ENCODE measurements at regions not wholly inside any gene's neighbourhood (a gene's known extent, or its start where the extent isn't known, plus 50 kb on each side); places are given as distances from the start of the nearest gene placed in this dataset.

DNA sequence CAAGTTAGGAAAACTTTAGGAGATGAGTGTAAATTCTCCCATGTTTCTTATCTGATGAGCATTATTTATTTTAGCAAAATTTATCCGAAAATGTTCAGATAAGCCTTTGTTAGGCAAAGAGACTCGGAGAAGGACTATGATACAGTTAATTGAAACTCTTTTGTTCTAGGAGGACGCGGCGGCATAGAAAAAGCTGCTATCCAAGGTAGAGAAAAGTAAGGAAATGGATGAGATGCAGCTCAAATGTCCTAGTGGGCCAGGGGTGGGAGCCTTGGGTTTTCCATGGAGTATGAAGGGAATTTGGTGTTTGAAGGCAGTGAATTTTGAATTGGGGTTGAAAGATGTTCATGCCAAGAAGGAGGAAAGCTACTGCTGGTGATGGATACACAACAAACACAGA, 1504.5 kb downstream of the AACS start (continued):
- no peak for TF ChIP-seq TCF7 (CRISPR knock-in tag; IDR thresholded peaks at IDR 0.05; ENCODE audit: low read depth)
- no peak for TF ChIP-seq ZNF138 (CRISPR knock-in tag; conservative IDR thresholded peaks at IDR 0.05)

DNA sequence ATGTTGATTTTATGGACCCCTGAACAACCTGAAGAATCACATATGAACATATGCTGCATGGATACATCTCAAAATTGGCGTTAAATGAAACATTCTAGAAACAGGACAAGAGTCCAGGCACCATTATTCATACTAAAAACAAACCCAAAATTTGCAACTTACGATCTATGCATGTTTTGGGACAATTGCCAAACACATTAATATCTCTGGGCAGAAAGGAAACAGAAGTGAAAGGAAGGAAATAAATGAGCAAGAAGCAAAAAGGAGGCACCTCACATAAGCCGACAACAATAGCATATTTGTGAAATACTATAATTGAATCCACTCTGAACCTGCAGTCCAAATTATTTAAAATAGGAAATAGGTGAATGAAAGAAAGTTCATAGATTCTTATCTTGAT, 1505.3 kb downstream of the AACS start:
- Mint-ChIP-seq H3K27ac (no peak overlapping the region), H3K27me3 (ENCODE audit: low read depth) (peaks cover 9% of the 10 kb centered on the region), H3K9me3 (peaks cover 76% of the 10 kb centered on the region), H3K36me3 (peaks cover 75% of the 10 kb centered on the region), H3K4me1 (no peaks in the 10 kb centered on the region), H3K4me3 (no peak overlapping the region)
- TF ChIP-seq ZNF416 (CRISPR knock-in tag; IDR thresholded peaks at IDR 0.05): no peak
- TF ChIP-seq, protein P1, sequence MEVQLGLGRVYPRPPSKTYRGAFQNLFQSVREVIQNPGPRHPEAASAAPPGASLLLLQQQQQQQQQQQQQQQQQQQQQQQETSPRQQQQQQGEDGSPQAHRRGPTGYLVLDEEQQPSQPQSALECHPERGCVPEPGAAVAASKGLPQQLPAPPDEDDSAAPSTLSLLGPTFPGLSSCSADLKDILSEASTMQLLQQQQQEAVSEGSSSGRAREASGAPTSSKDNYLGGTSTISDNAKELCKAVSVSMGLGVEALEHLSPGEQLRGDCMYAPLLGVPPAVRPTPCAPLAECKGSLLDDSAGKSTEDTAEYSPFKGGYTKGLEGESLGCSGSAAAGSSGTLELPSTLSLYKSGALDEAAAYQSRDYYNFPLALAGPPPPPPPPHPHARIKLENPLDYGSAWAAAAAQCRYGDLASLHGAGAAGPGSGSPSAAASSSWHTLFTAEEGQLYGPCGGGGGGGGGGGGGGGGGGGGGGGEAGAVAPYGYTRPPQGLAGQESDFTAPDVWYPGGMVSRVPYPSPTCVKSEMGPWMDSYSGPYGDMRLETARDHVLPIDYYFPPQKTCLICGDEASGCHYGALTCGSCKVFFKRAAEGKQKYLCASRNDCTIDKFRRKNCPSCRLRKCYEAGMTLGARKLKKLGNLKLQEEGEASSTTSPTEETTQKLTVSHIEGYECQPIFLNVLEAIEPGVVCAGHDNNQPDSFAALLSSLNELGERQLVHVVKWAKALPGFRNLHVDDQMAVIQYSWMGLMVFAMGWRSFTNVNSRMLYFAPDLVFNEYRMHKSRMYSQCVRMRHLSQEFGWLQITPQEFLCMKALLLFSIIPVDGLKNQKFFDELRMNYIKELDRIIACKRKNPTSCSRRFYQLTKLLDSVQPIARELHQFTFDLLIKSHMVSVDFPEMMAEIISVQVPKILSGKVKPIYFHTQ (CRISPR knock-in tag; IDR thresholded peaks at IDR 0.05): no peak
- TF ChIP-seq, protein P2, sequence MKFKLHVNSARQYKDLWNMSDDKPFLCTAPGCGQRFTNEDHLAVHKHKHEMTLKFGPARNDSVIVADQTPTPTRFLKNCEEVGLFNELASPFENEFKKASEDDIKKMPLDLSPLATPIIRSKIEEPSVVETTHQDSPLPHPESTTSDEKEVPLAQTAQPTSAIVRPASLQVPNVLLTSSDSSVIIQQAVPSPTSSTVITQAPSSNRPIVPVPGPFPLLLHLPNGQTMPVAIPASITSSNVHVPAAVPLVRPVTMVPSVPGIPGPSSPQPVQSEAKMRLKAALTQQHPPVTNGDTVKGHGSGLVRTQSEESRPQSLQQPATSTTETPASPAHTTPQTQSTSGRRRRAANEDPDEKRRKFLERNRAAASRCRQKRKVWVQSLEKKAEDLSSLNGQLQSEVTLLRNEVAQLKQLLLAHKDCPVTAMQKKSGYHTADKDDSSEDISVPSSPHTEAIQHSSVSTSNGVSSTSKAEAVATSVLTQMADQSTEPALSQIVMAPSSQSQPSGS (CRISPR knock-in tag; IDR thresholded peaks at IDR 0.05; ENCODE audit: borderline replicate concordance, low read depth): no peak
- TF ChIP-seq EMX1 (CRISPR knock-in tag; IDR thresholded peaks at IDR 0.05): no peak
- no peak for TF ChIP-seq ZNF396 (CRISPR knock-in tag; IDR thresholded peaks at IDR 0.05; ENCODE audit: borderline replicate concordance)
- TF ChIP-seq, protein P3, sequence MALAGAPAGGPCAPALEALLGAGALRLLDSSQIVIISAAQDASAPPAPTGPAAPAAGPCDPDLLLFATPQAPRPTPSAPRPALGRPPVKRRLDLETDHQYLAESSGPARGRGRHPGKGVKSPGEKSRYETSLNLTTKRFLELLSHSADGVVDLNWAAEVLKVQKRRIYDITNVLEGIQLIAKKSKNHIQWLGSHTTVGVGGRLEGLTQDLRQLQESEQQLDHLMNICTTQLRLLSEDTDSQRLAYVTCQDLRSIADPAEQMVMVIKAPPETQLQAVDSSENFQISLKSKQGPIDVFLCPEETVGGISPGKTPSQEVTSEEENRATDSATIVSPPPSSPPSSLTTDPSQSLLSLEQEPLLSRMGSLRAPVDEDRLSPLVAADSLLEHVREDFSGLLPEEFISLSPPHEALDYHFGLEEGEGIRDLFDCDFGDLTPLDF (CRISPR knock-in tag; IDR thresholded peaks at IDR 0.05): no peak
- TF ChIP-seq, protein P4, sequence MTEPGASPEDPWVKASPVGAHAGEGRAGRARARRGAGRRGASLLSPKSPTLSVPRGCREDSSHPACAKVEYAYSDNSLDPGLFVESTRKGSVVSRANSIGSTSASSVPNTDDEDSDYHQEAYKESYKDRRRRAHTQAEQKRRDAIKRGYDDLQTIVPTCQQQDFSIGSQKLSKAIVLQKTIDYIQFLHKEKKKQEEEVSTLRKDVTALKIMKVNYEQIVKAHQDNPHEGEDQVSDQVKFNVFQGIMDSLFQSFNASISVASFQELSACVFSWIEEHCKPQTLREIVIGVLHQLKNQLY (CRISPR knock-in tag; IDR thresholded peaks at IDR 0.05): no peak
- TF ChIP-seq ZNF263 (CRISPR knock-in tag; IDR thresholded peaks at IDR 0.05; ENCODE audit: low read depth): no peak
- TF ChIP-seq, protein P5, sequence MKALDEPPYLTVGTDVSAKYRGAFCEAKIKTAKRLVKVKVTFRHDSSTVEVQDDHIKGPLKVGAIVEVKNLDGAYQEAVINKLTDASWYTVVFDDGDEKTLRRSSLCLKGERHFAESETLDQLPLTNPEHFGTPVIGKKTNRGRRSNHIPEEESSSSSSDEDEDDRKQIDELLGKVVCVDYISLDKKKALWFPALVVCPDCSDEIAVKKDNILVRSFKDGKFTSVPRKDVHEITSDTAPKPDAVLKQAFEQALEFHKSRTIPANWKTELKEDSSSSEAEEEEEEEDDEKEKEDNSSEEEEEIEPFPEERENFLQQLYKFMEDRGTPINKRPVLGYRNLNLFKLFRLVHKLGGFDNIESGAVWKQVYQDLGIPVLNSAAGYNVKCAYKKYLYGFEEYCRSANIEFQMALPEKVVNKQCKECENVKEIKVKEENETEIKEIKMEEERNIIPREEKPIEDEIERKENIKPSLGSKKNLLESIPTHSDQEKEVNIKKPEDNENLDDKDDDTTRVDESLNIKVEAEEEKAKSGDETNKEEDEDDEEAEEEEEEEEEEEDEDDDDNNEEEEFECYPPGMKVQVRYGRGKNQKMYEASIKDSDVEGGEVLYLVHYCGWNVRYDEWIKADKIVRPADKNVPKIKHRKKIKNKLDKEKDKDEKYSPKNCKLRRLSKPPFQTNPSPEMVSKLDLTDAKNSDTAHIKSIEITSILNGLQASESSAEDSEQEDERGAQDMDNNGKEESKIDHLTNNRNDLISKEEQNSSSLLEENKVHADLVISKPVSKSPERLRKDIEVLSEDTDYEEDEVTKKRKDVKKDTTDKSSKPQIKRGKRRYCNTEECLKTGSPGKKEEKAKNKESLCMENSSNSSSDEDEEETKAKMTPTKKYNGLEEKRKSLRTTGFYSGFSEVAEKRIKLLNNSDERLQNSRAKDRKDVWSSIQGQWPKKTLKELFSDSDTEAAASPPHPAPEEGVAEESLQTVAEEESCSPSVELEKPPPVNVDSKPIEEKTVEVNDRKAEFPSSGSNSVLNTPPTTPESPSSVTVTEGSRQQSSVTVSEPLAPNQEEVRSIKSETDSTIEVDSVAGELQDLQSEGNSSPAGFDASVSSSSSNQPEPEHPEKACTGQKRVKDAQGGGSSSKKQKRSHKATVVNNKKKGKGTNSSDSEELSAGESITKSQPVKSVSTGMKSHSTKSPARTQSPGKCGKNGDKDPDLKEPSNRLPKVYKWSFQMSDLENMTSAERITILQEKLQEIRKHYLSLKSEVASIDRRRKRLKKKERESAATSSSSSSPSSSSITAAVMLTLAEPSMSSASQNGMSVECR (CRISPR knock-in tag; IDR thresholded peaks at IDR 0.05; ENCODE audit: borderline replicate concordance): no peak
- TF ChIP-seq ZNF317 (CRISPR knock-in tag; IDR thresholded peaks at IDR 0.05; ENCODE audit: borderline replicate concordance, low read depth): no peak
- TF ChIP-seq, protein P6, sequence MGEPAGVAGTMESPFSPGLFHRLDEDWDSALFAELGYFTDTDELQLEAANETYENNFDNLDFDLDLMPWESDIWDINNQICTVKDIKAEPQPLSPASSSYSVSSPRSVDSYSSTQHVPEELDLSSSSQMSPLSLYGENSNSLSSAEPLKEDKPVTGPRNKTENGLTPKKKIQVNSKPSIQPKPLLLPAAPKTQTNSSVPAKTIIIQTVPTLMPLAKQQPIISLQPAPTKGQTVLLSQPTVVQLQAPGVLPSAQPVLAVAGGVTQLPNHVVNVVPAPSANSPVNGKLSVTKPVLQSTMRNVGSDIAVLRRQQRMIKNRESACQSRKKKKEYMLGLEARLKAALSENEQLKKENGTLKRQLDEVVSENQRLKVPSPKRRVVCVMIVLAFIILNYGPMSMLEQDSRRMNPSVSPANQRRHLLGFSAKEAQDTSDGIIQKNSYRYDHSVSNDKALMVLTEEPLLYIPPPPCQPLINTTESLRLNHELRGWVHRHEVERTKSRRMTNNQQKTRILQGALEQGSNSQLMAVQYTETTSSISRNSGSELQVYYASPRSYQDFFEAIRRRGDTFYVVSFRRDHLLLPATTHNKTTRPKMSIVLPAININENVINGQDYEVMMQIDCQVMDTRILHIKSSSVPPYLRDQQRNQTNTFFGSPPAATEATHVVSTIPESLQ (CRISPR knock-in tag; IDR thresholded peaks at IDR 0.05): no peak
- TF ChIP-seq, protein P7, sequence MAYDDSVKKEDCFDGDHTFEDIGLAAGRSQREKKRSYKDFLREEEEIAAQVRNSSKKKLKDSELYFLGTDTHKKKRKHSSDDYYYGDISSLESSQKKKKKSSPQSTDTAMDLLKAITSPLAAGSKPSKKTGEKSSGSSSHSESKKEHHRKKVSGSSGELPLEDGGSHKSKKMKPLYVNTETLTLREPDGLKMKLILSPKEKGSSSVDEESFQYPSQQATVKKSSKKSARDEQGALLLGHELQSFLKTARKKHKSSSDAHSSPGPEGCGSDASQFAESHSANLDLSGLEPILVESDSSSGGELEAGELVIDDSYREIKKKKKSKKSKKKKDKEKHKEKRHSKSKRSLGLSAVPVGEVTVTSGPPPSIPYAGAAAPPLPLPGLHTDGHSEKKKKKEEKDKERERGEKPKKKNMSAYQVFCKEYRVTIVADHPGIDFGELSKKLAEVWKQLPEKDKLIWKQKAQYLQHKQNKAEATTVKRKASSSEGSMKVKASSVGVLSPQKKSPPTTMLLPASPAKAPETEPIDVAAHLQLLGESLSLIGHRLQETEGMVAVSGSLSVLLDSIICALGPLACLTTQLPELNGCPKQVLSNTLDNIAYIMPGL (CRISPR knock-in tag; IDR thresholded peaks at IDR 0.05): no peak
- CTCF ChIA-PET: no interaction called here
- ATAC-seq (no peak), DNase-seq (ENCODE audit: low spot score) (no peak)
- POLR2A ChIA-PET: no interaction called here
